A673 (cell line): ENCODE measurements at regions not wholly inside any gene's neighbourhood (a gene's known extent, or its start where the extent isn't known, plus 50 kb on each side); places are given as distances from the start of the nearest gene placed in this dataset.

Source experiments
- CTCF ChIP-seq: fragments of 300-800, 200-600 bp; sonication (generic); conservative IDR thresholded peaks from 2 replicates; pipeline ENCODE4 v1.5.1; 2017; ENCODE audit warnings: low read depth, mild to moderate bottlenecking, antibody characterized with exemption, low read length, moderate library complexity, mixed read lengths
- EZH2 ChIP-seq: fragments of 200-600 bp; sonication (generic); IDR thresholded peaks from 2 replicates; pipeline ENCODE4 v1.6.1; 2017; ENCODE audit warnings: borderline replicate concordance, low read depth, mild to moderate bottlenecking, mixed read lengths, antibody characterized with exemption, low read length; ENCODE audit not compliant: poor library complexity, severe bottlenecking

GRCh38 chr15:52862677-52863076, 72.5 kb upstream of the ONECUT1 start:
- no peak for TF ChIP-seq CTCF
- no peak for TF ChIP-seq EZH2
